ENCODE measurements at regions not wholly inside any gene's neighbourhood (a gene's known extent, or its start where the extent isn't known, plus 50 kb on each side); places are given as distances from the start of the nearest gene placed in this dataset.
"Not testable (repeated sequence)": the region's sequence is repeated elsewhere in the genome, so short reads cannot be mapped to it uniquely, and the experiment has no call there.

GRCh38 chr4:189001971-189002450 is 862.8 kb downstream of the TRIML1 start:
- no peaks in the 10 kb centered on the region for H4K20me1 ChIP-seq (ENCODE audit: insufficient read depth)
- H3K4me2 ChIP-seq: no peak overlapping the region
- TF ChIP-seq CTCF (conservative IDR thresholded peaks at IDR 0.05; ENCODE audit: low read depth, low read length): no peak
- H3K27me3 ChIP-seq (ENCODE audit: insufficient read depth, low read depth): no peaks in the 10 kb centered on the region
- no peak overlapping the region for H2AFZ ChIP-seq (ENCODE audit: low read depth)
- no peaks in the 10 kb centered on the region for H3K36me3 ChIP-seq (ENCODE audit: insufficient read depth)
- H3K4me1 ChIP-seq (ENCODE audit: low read depth, poor library complexity, severe bottlenecking): peaks cover 13% of the 10 kb centered on the region
- no peak overlapping the region for H3K9ac ChIP-seq
- H3K79me2 ChIP-seq (ENCODE audit: insufficient read depth, low read depth): no peaks in the 10 kb centered on the region
- no peak overlapping the region for H3K4me3 ChIP-seq (IDR thresholded peaks at IDR 0.05; ENCODE audit: insufficient read depth, low read depth, low read length)
- H3K27ac ChIP-seq: no peak overlapping the region

- no peaks in the 10 kb centered on the region for H3K79me2 ChIP-seq (ENCODE audit: insufficient read depth, low read depth)
These were observed 863.2 kb downstream of the TRIML1 start for GRCh38 chr4:189002475-189002874.

GRCh38 chr4:189010452-189011217 is 871.4 kb downstream of the TRIML1 start:
- not testable (repeated sequence) for H3K79me2 ChIP-seq (ENCODE audit: insufficient read depth, low read depth); H3K27ac ChIP-seq; H3K27me3 ChIP-seq (ENCODE audit: insufficient read depth, low read depth); H3K9ac ChIP-seq; H2AFZ ChIP-seq (ENCODE audit: low read depth); H4K20me1 ChIP-seq (ENCODE audit: insufficient read depth); H3K36me3 ChIP-seq (ENCODE audit: insufficient read depth); H3K4me2 ChIP-seq; H3K4me3 ChIP-seq (IDR thresholded peaks at IDR 0.05; ENCODE audit: insufficient read depth, low read depth, low read length); H3K4me1 ChIP-seq (ENCODE audit: low read depth, poor library complexity, severe bottlenecking)

More at GRCh38 chr4:189002475-189002874, 863.2 kb downstream of the TRIML1 start:
- no peak overlapping the region for H3K4me3 ChIP-seq (IDR thresholded peaks at IDR 0.05; ENCODE audit: insufficient read depth, low read depth, low read length)
- no peak overlapping the region for H3K9ac ChIP-seq
- H3K4me2 ChIP-seq: no peak overlapping the region
- H3K4me1 ChIP-seq (ENCODE audit: low read depth, poor library complexity, severe bottlenecking): peaks cover 13% of the 10 kb centered on the region
- no peak overlapping the region for H2AFZ ChIP-seq (ENCODE audit: low read depth)
- no peaks in the 10 kb centered on the region for H3K36me3 ChIP-seq (ENCODE audit: insufficient read depth)
- no peaks in the 10 kb centered on the region for H3K27me3 ChIP-seq (ENCODE audit: insufficient read depth, low read depth)
- H4K20me1 ChIP-seq (ENCODE audit: insufficient read depth): no peaks in the 10 kb centered on the region
- TF ChIP-seq CTCF (conservative IDR thresholded peaks at IDR 0.05; ENCODE audit: low read depth, low read length): no peak
- no peak overlapping the region for H3K27ac ChIP-seq

GRCh38 chr4:189021831-189022230 is 882.6 kb downstream of the TRIML1 start:
- Histone ChIP-seq H3K36me3 (ENCODE audit: insufficient read depth) (no peaks in the 10 kb centered on the region), H3K27me3 (ENCODE audit: insufficient read depth, low read depth) (no peaks in the 10 kb centered on the region), H3K79me2 (ENCODE audit: insufficient read depth, low read depth) (no peaks in the 10 kb centered on the region), H4K20me1 (ENCODE audit: insufficient read depth) (no peaks in the 10 kb centered on the region), H3K4me3 (IDR thresholded peaks at IDR 0.05; ENCODE audit: insufficient read depth, low read depth, low read length) (no peak overlapping the region), H3K27ac (no peak overlapping the region), H3K4me2 (no peak overlapping the region), H3K4me1 (ENCODE audit: low read depth, poor library complexity, severe bottlenecking) (peaks cover 17% of the 10 kb centered on the region), H2AFZ (ENCODE audit: low read depth) (no peak overlapping the region), H3K9ac (no peak overlapping the region)
- no peak for TF ChIP-seq CTCF (conservative IDR thresholded peaks at IDR 0.05; ENCODE audit: low read depth, low read length)

- no peak overlapping the region for H3K27ac ChIP-seq
- H3K79me2 ChIP-seq (ENCODE audit: insufficient read depth, low read depth): no peaks in the 10 kb centered on the region
- no peaks in the 10 kb centered on the region for H4K20me1 ChIP-seq (ENCODE audit: insufficient read depth)
- TF ChIP-seq CTCF (conservative IDR thresholded peaks at IDR 0.05; ENCODE audit: low read depth, low read length): no peak
- H3K4me3 ChIP-seq (IDR thresholded peaks at IDR 0.05; ENCODE audit: insufficient read depth, low read depth, low read length): no peak overlapping the region
- peaks cover 17% of the 10 kb centered on the region for H3K4me1 ChIP-seq (ENCODE audit: low read depth, poor library complexity, severe bottlenecking)
- H3K9ac ChIP-seq: no peak overlapping the region
- no peaks in the 10 kb centered on the region for H3K36me3 ChIP-seq (ENCODE audit: insufficient read depth)
- no peak overlapping the region for H3K4me2 ChIP-seq
- H3K27me3 ChIP-seq (ENCODE audit: insufficient read depth, low read depth): no peaks in the 10 kb centered on the region
- no peak overlapping the region for H2AFZ ChIP-seq (ENCODE audit: low read depth)
These were observed 883.3 kb downstream of the TRIML1 start for GRCh38 chr4:189022440-189023035.
